Lower leg skin (tissue), 4 donors: ENCODE measurements at regions not wholly inside any gene's neighbourhood (a gene's known extent, or its start where the extent isn't known, plus 50 kb on each side); places are given as distances from the start of the nearest gene placed in this dataset.

Experiments used
- DNase-seq, 2 donors: peaks; one replicate each; pipeline ENCODE4 v3.0.0-alpha.2; 2019; ENCODE audit warnings: low spot score in 2 of 2
- H3K4me3 ChIP-seq: fragments of 200-600 bp; sonication (generic); 2 replicates; pipeline ENCODE4 v1.5.1; 2017; ENCODE audit warnings: mild to moderate bottlenecking, low read depth; ENCODE audit not compliant: poor library complexity, severe bottlenecking
- CTCF ChIP-seq, 3 donors: fragments of 450-650 bp; IDR thresholded peaks; one replicate each; pipeline ENCODE4 v1.5.1; 2016; ENCODE audit warnings: antibody characterized with exemption in 3 of 3, mild to moderate bottlenecking in 3 of 3, moderate library complexity in 2 of 3
- POLR2A ChIP-seq, 2 donors: fragments of 450-650 bp; IDR thresholded peaks; one replicate each; pipeline ENCODE4 v1.6.1; 2016 to 2017; ENCODE audit warnings: antibody characterized with exemption in 2 of 2, mild to moderate bottlenecking in 1 of 2, moderate library complexity in 1 of 2
- WGBS, 2 donors: methylation state at CpG; one replicate each; pipeline ENCODE4 v1.1.5; 2018; 5-methylcytosine and 5-hydroxymethylcytosine counted together
- intact Hi-C: fragments of 100-400 bp; cut with DNase I; formaldehyde crosslinking; loops from one replicate; pipeline ENCODE4 v1.15.0; 2023; ENCODE audit warnings: low total_unique reads

- DNase-seq = no peak
- WGBS, 2 donors = 88 to 96% methylated on average over 1 of the region's 1 CpG
- TF ChIP-seq POLR2A (IDR thresholded peaks at IDR 0.05) (no peak), CTCF (IDR thresholded peaks at IDR 0.05) (no peak)
- intact Hi-C loops = no loop called here
- no peak overlapping the region for H3K4me3 ChIP-seq
Measured at GRCh38 chr6:15080895-15081294, 165.0 kb upstream of the JARID2 start.

- DNase-seq = no peak
- TF ChIP-seq CTCF (IDR thresholded peaks at IDR 0.05) (no peak), POLR2A (IDR thresholded peaks at IDR 0.05) (no peak)
- WGBS, 2 donors = 86 to 88% methylated on average over 2 of the region's 2 CpGs
- intact Hi-C loops = no loop called here
- no peak overlapping the region for H3K4me3 ChIP-seq
Measured at GRCh38 chr6:15081447-15081846, 164.4 kb upstream of the JARID2 start.

- TF ChIP-seq CTCF (IDR thresholded peaks at IDR 0.05) (no peak), POLR2A (IDR thresholded peaks at IDR 0.05) (no peak)
- no peak overlapping the region for H3K4me3 ChIP-seq
- no peak for DNase-seq
- WGBS, 2 donors = 92 to 93% methylated on average over 8 of the region's 8 CpGs
- intact Hi-C loops = no loop called here
Measured at GRCh38 chr6:15082708-15083107, 163.2 kb upstream of the JARID2 start.

DNA sequence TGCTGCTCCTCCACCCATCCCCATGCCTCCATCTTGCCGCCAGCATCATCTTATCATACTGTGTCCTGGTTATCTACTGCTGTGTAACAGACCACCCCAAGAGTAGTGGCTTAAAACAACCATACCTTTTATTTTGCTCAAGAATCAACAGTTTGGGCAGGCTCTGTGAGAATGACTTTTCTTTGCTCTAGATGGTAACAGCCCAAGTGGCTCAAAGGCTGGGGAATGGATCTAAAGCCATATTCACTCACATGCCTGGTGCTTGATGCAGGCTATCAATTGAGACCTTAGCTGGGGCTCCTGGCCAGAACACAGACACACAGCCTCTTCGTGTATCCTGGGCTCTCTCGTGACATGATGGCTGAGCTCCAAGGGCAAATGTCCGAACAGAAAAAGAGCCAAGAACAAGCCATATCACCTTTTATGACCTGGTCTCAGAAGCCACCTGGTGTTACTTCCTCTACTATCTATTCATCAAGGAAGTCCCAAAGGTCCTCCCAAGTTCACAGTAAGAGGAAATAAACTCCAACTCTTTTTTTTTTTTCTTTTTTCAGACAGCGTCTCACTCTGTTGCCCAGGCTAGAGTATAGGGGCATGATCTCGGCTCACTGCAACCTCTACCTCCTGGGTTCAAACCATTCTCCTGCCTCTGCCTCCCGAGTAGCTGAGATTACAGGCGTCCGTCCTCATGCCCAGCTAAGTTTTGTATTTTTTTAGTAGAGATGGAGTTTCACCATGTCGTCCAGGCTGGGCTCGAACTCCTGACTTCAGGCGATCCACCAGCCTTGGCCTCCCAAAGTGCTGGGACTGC is 159.3 kb upstream of the JARID2 start:
- H3K4me3 ChIP-seq = no peak overlapping the region
- intact Hi-C loops = no loop called here
- TF ChIP-seq POLR2A (IDR thresholded peaks at IDR 0.05) = no peak
- TF ChIP-seq CTCF (IDR thresholded peaks at IDR 0.05) = no peak
- no peak for DNase-seq
- 84 to 86% methylated on average over 12 of the region's 12 CpGs for WGBS, 2 donors

- TF ChIP-seq CTCF (IDR thresholded peaks at IDR 0.05) (no peak), POLR2A (IDR thresholded peaks at IDR 0.05) (no peak)
- no peak overlapping the region for H3K4me3 ChIP-seq
- WGBS, 2 donors = 93 to 94% methylated on average over 5 of the region's 5 CpGs
- no peak for DNase-seq
- intact Hi-C loops = no loop called here
Measured at GRCh38 chr6:15087186-15087589, 158.7 kb upstream of the JARID2 start.
